ENCODE measurements at regions not wholly inside any gene's neighbourhood (a gene's known extent, or its start where the extent isn't known, plus 50 kb on each side); places are given as distances from the start of the nearest gene placed in this dataset.

- no peak for ATAC-seq
- TF ChIP-seq BACH2 (CRISPR knock-in tag; IDR thresholded peaks at IDR 0.05; ENCODE audit: borderline replicate concordance) (no peak), ISL1 (CRISPR knock-in tag; IDR thresholded peaks at IDR 0.05) (no peak), ZFP3 (CRISPR knock-in tag; IDR thresholded peaks at IDR 0.05) (no peak), ZC3H10 (CRISPR knock-in tag; IDR thresholded peaks at IDR 0.05) (no peak), CSDC2 (CRISPR knock-in tag; IDR thresholded peaks at IDR 0.05) (no peak), ZNF8 (CRISPR knock-in tag; IDR thresholded peaks at IDR 0.05) (no peak)
Observed at GRCh38 chr6:156283091-156283490, 494.1 kb upstream of the ARID1B start.

- TF ChIP-seq ARNTL (CRISPR knock-in tag; IDR thresholded peaks at IDR 0.05; ENCODE audit: borderline replicate concordance, low read depth), result no peak
- TF ChIP-seq BACH2 (CRISPR knock-in tag; IDR thresholded peaks at IDR 0.05; ENCODE audit: borderline replicate concordance), result no peak
- no peak for TF ChIP-seq ZC3H10 (CRISPR knock-in tag; IDR thresholded peaks at IDR 0.05)
- TF ChIP-seq ZNF70 (CRISPR knock-in tag; IDR thresholded peaks at IDR 0.05), result no peak
- no peak for TF ChIP-seq GLIS3 (CRISPR knock-in tag; IDR thresholded peaks at IDR 0.05)
- no peak for TF ChIP-seq POU6F1 (CRISPR knock-in tag; IDR thresholded peaks at IDR 0.05; ENCODE audit: borderline replicate concordance, low read depth)
- TF ChIP-seq PPARA (CRISPR knock-in tag; IDR thresholded peaks at IDR 0.05; ENCODE audit: borderline replicate concordance), result no peak
- no peak for TF ChIP-seq PATZ1 (CRISPR knock-in tag; IDR thresholded peaks at IDR 0.05; ENCODE audit: borderline replicate concordance)
- TF ChIP-seq ZFP30 (CRISPR knock-in tag; IDR thresholded peaks at IDR 0.05), result no peak
- no peak for TF ChIP-seq ZNF565 (CRISPR knock-in tag; conservative IDR thresholded peaks at IDR 0.05; ENCODE audit: low read depth)
- TF ChIP-seq ZFP3 (CRISPR knock-in tag; IDR thresholded peaks at IDR 0.05), result no peak
- no peak for TF ChIP-seq TOX (CRISPR knock-in tag; IDR thresholded peaks at IDR 0.05; ENCODE audit: borderline replicate concordance)
- TF ChIP-seq ESRRG (CRISPR knock-in tag; IDR thresholded peaks at IDR 0.05), result no peak
- TF ChIP-seq SNAI2 (CRISPR knock-in tag; IDR thresholded peaks at IDR 0.05), result no peak
- no peak for TF ChIP-seq OSR1 (CRISPR knock-in tag; IDR thresholded peaks at IDR 0.05)
- ATAC-seq, result no peak
Observed at GRCh38 chr6:156282087-156282486, 495.1 kb upstream of the ARID1B start.

- ATAC-seq, result no peak
- TF ChIP-seq ZNF8 (CRISPR knock-in tag; IDR thresholded peaks at IDR 0.05) (no peak), SNAI2 (CRISPR knock-in tag; IDR thresholded peaks at IDR 0.05) (no peak), BACH2 (CRISPR knock-in tag; IDR thresholded peaks at IDR 0.05; ENCODE audit: borderline replicate concordance) (no peak), ISL1 (CRISPR knock-in tag; IDR thresholded peaks at IDR 0.05) (no peak), RARB (CRISPR knock-in tag; IDR thresholded peaks at IDR 0.05) (no peak), PATZ1 (CRISPR knock-in tag; IDR thresholded peaks at IDR 0.05; ENCODE audit: borderline replicate concordance) (no peak), ZNF565 (CRISPR knock-in tag; conservative IDR thresholded peaks at IDR 0.05; ENCODE audit: low read depth) (no peak), GLIS3 (CRISPR knock-in tag; IDR thresholded peaks at IDR 0.05) (no peak), POU6F1 (CRISPR knock-in tag; IDR thresholded peaks at IDR 0.05; ENCODE audit: borderline replicate concordance, low read depth) (no peak), ZFP3 (CRISPR knock-in tag; IDR thresholded peaks at IDR 0.05) (no peak)
Observed at GRCh38 chr6:156281266-156281665, 495.9 kb upstream of the ARID1B start.

- TF ChIP-seq ZNF565 (CRISPR knock-in tag; conservative IDR thresholded peaks at IDR 0.05; ENCODE audit: low read depth) (no peak), CSRNP3 (CRISPR knock-in tag; IDR thresholded peaks at IDR 0.05) (no peak)
- ATAC-seq, result no peak; the same call in 2 of the 3 replicates
Observed at GRCh38 chr6:156280065-156280464, 497.1 kb upstream of the ARID1B start.
